Activated B cell treated with CpG ODN at 0.5 μM for 24 hours (primary cell): ENCODE measurements at regions not wholly inside any gene's neighbourhood (a gene's known extent, or its start where the extent isn't known, plus 50 kb on each side); places are given as distances from the start of the nearest gene placed in this dataset.

Source experiments
- ATAC-seq: fragments of 200-7000 bp; cut with Tn5 transposase; one replicate; pipeline ENCODE4 v1.10.0; 2021; ENCODE audit warnings: low read depth, mild to moderate bottlenecking, moderate library complexity
- CTCF ChIA-PET: fragments of 350-600 bp; sonication (Branson Sonifier 250); formaldehyde crosslinking; loops from one replicate; lab custom pipeline; 2021; ENCODE audit warnings: antibody characterized with exemption; lab: Charles Lee
- POLR2A ChIA-PET: fragments of 350-600 bp; sonication (Branson Sonifier 250); formaldehyde crosslinking; loops from one replicate; lab custom pipeline; 2021; ENCODE audit warnings: antibody characterized with exemption; lab: Charles Lee
- DNase-seq: peaks from one replicate; pipeline ENCODE4 v3.0.0; 2022
- H3K27ac Mint-ChIP-seq: one replicate; pipeline ENCODE4 v1.8.0; 2020; ENCODE audit warnings: mixed read lengths
- H3K27me3 Mint-ChIP-seq: one replicate; pipeline ENCODE4 v1.8.0; 2021; ENCODE audit warnings: mixed read lengths
- H3K36me3 Mint-ChIP-seq: one replicate; pipeline ENCODE4 v1.8.0; 2021; ENCODE audit warnings: low read depth, mixed read lengths
- H3K4me1 Mint-ChIP-seq: one replicate; pipeline ENCODE4 v1.8.0; 2021; ENCODE audit warnings: mixed read lengths
- H3K4me3 Mint-ChIP-seq: one replicate; pipeline ENCODE4 v1.8.0; 2020; ENCODE audit warnings: mild to moderate bottlenecking, mixed read lengths
- H3K9me3 Mint-ChIP-seq: one replicate; pipeline ENCODE4 v1.8.0; 2020; ENCODE audit warnings: mixed read lengths
- CTCF ChIP-seq: fragments of 200-600 bp; IDR thresholded peaks from one replicate; pipeline ENCODE4 v1.8.0; 2022; ENCODE audit warnings: antibody characterized with exemption, mild to moderate bottlenecking
- intact Hi-C: fragments of 100-400 bp; cut with micrococcal nuclease; formaldehyde crosslinking; loops from one replicate; pipeline ENCODE4 v1.15.1; 2024

DNA sequence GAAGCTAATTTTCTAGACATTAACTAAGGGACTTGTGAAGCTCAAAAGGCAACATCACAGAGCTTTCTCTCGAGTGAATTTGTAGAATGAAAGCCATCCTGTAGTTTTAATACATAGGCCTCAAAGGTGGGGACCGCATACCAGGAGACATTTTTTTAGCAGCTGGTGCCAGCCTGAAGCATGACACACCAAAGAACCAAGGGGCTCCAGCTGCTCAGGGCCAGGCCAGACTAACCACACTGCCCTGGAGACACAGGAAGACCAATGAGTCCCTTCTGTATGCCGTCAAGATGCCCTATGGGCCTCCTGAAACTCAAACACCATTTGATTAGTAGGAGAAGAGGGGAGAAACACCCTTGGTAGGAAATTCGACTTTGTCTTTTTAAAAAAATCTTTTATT, 113.9 kb upstream of the CACNA1E start:
- no peak for DNase-seq
- POLR2A ChIA-PET: no interaction called here
- Mint-ChIP-seq H3K4me3 (no peak overlapping the region), H3K27ac (no peak overlapping the region), H3K4me1 (no peaks in the 10 kb centered on the region), H3K36me3 (no peaks in the 10 kb centered on the region), H3K27me3 (peaks cover 3% of the 10 kb centered on the region), H3K9me3 (peaks cover 9% of the 10 kb centered on the region)
- TF ChIP-seq CTCF: no peak
- ATAC-seq: no peak
- CTCF ChIA-PET: no interaction called here
- intact Hi-C loops: no loop called here

DNA sequence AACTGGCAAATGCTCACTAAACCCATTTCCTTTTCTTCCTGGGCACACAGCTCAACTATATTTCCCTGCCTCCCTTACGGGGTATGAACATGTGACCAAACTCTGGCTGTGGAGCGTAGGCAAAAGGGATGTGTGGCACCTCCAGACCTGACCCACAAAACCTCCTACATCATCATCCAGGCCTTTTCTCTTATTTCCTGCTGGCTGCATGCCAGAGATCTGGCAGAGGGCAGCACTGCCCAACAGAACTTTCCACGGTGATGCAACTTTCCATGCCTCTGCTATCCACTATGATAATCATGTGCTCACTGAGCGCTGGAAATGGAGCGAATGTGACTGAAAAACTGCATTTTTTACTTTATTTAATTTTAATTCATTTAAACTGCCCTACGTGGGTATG, 99.6 kb upstream of the CACNA1E start:
- POLR2A ChIA-PET: no interaction called here

GRCh38 chr1:181386340-181386739, 97.0 kb upstream of the CACNA1E start:
- POLR2A ChIA-PET: no interaction called here
- Mint-ChIP-seq H3K4me1 (no peaks in the 10 kb centered on the region), H3K36me3 (no peaks in the 10 kb centered on the region), H3K27me3 (peaks cover 16% of the 10 kb centered on the region), H3K9me3 (no peaks in the 10 kb centered on the region), H3K27ac (no peak overlapping the region), H3K4me3 (no peak overlapping the region)
- CTCF ChIA-PET: no interaction called here
- DNase-seq: no peak
- intact Hi-C loops: no loop called here
- no peak for ATAC-seq
- TF ChIP-seq CTCF: no peak

More for the DNA sequence above, 99.6 kb upstream of the CACNA1E start:
- no peaks in the 10 kb centered on the region for H3K36me3 Mint-ChIP-seq
- no peak for TF ChIP-seq CTCF
- intact Hi-C loops: no loop called here
- H3K27me3 Mint-ChIP-seq: peaks cover 11% of the 10 kb centered on the region
- no peaks in the 10 kb centered on the region for H3K9me3 Mint-ChIP-seq
- no peak overlapping the region for H3K4me3 Mint-ChIP-seq
- ATAC-seq (no peak), DNase-seq (no peak)
- no peaks in the 10 kb centered on the region for H3K4me1 Mint-ChIP-seq
- CTCF ChIA-PET: interaction anchor here (0.6 kb wide), 1 partner anchor 747 kb away, joined by 3 read pairs; no protein-coding TSS in a partner anchor
- H3K27ac Mint-ChIP-seq: no peak overlapping the region

DNA sequence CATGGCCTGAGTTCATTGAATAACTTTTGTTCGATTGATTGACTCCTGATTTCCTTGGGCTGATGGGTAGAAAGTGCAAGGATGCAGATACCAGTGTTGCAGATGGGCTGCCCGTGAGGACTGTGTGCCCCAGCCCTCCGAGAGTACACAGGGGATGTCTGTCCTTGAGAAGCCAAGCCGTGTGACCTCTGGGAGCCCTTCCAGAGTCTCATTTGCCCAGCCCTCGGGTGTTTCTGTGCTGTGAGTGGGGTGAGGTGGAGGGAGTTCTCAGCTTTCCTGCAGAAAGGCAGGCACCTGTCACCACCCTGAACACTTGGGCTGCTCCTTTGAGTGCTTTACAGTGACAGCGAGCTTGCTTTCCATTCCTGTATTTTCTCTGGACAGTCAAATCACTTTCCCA, 96.4 kb upstream of the CACNA1E start:
- peaks cover 16% of the 10 kb centered on the region for H3K27me3 Mint-ChIP-seq
- POLR2A ChIA-PET: no interaction called here
- H3K27ac Mint-ChIP-seq: no peak overlapping the region

DNA sequence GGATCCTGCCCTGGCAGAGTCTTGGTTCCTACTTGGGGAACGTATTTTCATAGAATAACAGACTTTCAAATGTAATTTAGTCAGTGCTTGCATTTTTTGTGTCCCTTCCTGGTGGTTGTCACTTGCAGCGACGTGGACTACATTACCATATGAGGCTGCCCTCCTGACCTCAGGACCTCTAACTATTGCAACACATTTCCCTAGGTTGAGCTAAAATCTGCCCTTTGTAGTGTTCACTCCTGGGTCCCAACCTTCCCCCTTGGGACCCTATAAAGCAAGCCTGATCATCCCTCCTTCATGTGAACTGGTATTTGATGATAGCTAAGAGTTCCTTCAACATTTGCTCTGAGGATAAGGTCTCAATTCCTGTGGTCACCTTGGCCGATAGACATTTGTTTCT, 95.6 kb upstream of the CACNA1E start:
- ATAC-seq (no peak), DNase-seq (no peak)
- Mint-ChIP-seq H3K27ac (no peak overlapping the region), H3K4me1 (no peaks in the 10 kb centered on the region), H3K36me3 (no peaks in the 10 kb centered on the region), H3K27me3 (peaks cover 18% of the 10 kb centered on the region), H3K9me3 (no peaks in the 10 kb centered on the region), H3K4me3 (no peak overlapping the region)
- intact Hi-C loops: no loop called here
- ChIA-PET POLR2A (no interaction called here), CTCF (no interaction called here)
- TF ChIP-seq CTCF: no peak

More for the DNA sequence above, 96.4 kb upstream of the CACNA1E start:
- ATAC-seq: no peak
- Mint-ChIP-seq H3K4me1 (no peaks in the 10 kb centered on the region), H3K36me3 (no peaks in the 10 kb centered on the region), H3K9me3 (no peaks in the 10 kb centered on the region), H3K4me3 (no peak overlapping the region)
- intact Hi-C loops: no loop called here
- no peak for TF ChIP-seq CTCF
- DNase-seq: no peak
- CTCF ChIA-PET: no interaction called here
